ENCODE measurements at regions not wholly inside any gene's neighbourhood (a gene's known extent, or its start where the extent isn't known, plus 50 kb on each side); places are given as distances from the start of the nearest gene placed in this dataset.
"Not testable (repeated sequence)": the region's sequence is repeated elsewhere in the genome, so short reads cannot be mapped to it uniquely, and the experiment has no call there.

GRCh38 chr4:156509921-156510320, 461.7 kb downstream of the PDGFC start:
- TF ChIP-seq CTCF, POLR2A (IDR thresholded peaks at IDR 0.05): not testable (repeated sequence)

All from esophagus squamous epithelium (tissue), 4 donors.